K562 (cell line): ENCODE measurements at regions not wholly inside any gene's neighbourhood (a gene's known extent, or its start where the extent isn't known, plus 50 kb on each side); places are given as distances from the start of the nearest gene placed in this dataset.

Source experiments
- ATAC-seq: fragments of 200-7000 bp; cut with Tn5 transposase; 3 replicates; pipeline ENCODE4 v1.9.1; 2020; ENCODE audit warnings: moderate library complexity
- BruUV-seq: library from RNA; stranded (reverse); fragments of 400-500 nt; replicated peaks from 2 replicates; lab custom pipeline; 2021; lab: Mats Ljungman, UMichigan
- CTCF ChIA-PET: fragments of 300-600 bp; formaldehyde crosslinking; extraction: SDS; loops from one replicate; lab custom pipeline; 2021; ENCODE audit warnings: low intra/inter-chr PET ratio; lab: Yijun Ruan, JAX
- POLR2A ChIA-PET: fragments of 300-600, 350-650 bp; sonication (Branson Sonifier 250); formaldehyde crosslinking; extraction: SDS; loops from one replicate; lab custom pipeline; 2021; ENCODE audit warnings: antibody characterized with exemption, inconsistent platforms; lab: Yijun Ruan, JAX
- DNase-seq, 4 experiments: peaks; one replicate each; pipeline versions ENCODE4 v3.0.0 to v3.0.0-alpha.2; 2011 to 2018; ENCODE audit warnings: low spot score in 3 of 4, mixed read lengths in 3 of 4; ENCODE audit errors: extremely low read depth in 1 of 4
- FAIRE-seq: peaks from 2 replicates; lab custom pipeline; 2011; peaks lifted over from hg19 to GRCh38; lab: Jason Lieb, UNC
- H2AFZ ChIP-seq: 2 replicates; pipeline ENCODE4 v1.6.0; 2011; ENCODE audit warnings: low read depth, low read length, control low read depth, inconsistent platforms
- H3K27ac ChIP-seq: fragments of 200-600 bp; 3 replicates; pipeline ENCODE4 v1.8.0; 2011; ENCODE audit warnings: low read depth, mild to moderate bottlenecking, control low read depth, inconsistent platforms, low read length, moderate library complexity, mixed read lengths; ENCODE audit errors: extremely low read depth
- H3K27me3 ChIP-seq, 2 experiments: fragments of 300-600 bp in 1 of 2; 2 replicates in 1 of 2; 3 replicates in 1 of 2; pipeline versions ENCODE4 v1.6.0 to v1.8.0; 2011; ENCODE audit warnings: inconsistent platforms in 2 of 2, low read length in 2 of 2, mild to moderate bottlenecking in 1 of 2, mixed read lengths in 1 of 2, moderate library complexity in 1 of 2; ENCODE audit not compliant: control insufficient read depth in 2 of 2, insufficient read depth in 2 of 2
- H3K36me3 ChIP-seq: fragments of 300-600 bp; 3 replicates; pipeline ENCODE4 v1.8.0; 2011; ENCODE audit warnings: mild to moderate bottlenecking, low read length, inconsistent platforms; ENCODE audit not compliant: control insufficient read depth, insufficient read depth
- H3K4me1 ChIP-seq, 2 experiments: fragments of 200-600 bp in 1 of 2; replicated peaks in 1 of 2; 2 replicates in 1 of 2; 3 replicates in 1 of 2; pipeline versions ENCODE4 v1.5.1 to v1.8.0; 2011; ENCODE audit warnings: inconsistent platforms in 2 of 2, low read length in 2 of 2, mild to moderate bottlenecking in 1 of 2, mixed read lengths in 1 of 2, moderate library complexity in 1 of 2; ENCODE audit not compliant: control insufficient read depth in 2 of 2, insufficient read depth in 2 of 2
- H3K4me2 ChIP-seq: 2 replicates; pipeline ENCODE4 v1.6.1; 2011; ENCODE audit warnings: low read length, control low read depth, inconsistent platforms, mixed read lengths; ENCODE audit not compliant: insufficient read depth
- H3K4me3 ChIP-seq: fragments of 200-600 bp; sonication (generic), shearing (Covaris generic); 2 replicates; pipeline ENCODE4 v1.5.1; 2016; ENCODE audit warnings: control low read depth, inconsistent platforms
- H3K79me2 ChIP-seq: fragments of 200-600 bp; 3 replicates; pipeline ENCODE4 v1.8.0; 2011; ENCODE audit warnings: low read length, inconsistent platforms; ENCODE audit not compliant: control insufficient read depth, insufficient read depth
- H3K9ac ChIP-seq, 2 experiments: 2 replicates each; pipeline versions ENCODE4 v1.6.0 to v1.6.1; 2011; ENCODE audit warnings: low read depth in 2 of 2, low read length in 2 of 2, control low read depth in 1 of 2, inconsistent platforms in 1 of 2, mild to moderate bottlenecking in 1 of 2, mixed read lengths in 1 of 2; ENCODE audit not compliant: insufficient read depth in 1 of 2
- H3K9me1 ChIP-seq: one replicate; pipeline ENCODE4 v1.6.0; 2011; ENCODE audit warnings: inconsistent platforms, mild to moderate bottlenecking, low read length, moderate library complexity; ENCODE audit not compliant: control insufficient read depth, insufficient read depth
- H3K9me3 ChIP-seq: replicated peaks from 2 replicates; pipeline ENCODE4 v1.5.1; 2011; ENCODE audit warnings: low read depth, low read length, inconsistent platforms; ENCODE audit not compliant: control insufficient read depth, insufficient read depth
- H4K20me1 ChIP-seq: replicated peaks from 2 replicates; pipeline ENCODE4 v1.6.1; 2011; ENCODE audit warnings: low read length, inconsistent platforms, mixed read lengths; ENCODE audit not compliant: control insufficient read depth, insufficient read depth
- BCOR ChIP-seq: fragments of 450-650 bp; IDR thresholded peaks from 2 replicates; pipeline ENCODE4 v1.6.1; 2016
- CHD4 ChIP-seq: fragments of 200-600 bp; sonication (generic); IDR thresholded peaks from 3 replicates; pipeline ENCODE4 v1.6.1; 2012; ENCODE audit warnings: low read depth, mild to moderate bottlenecking, mixed read lengths, low read length, inconsistent platforms; ENCODE audit not compliant: insufficient read depth, insufficient replicate concordance, poor library complexity, severe bottlenecking
- DACH1 ChIP-seq: fragments of 450-650 bp; IDR thresholded peaks from 2 replicates; pipeline ENCODE4 v1.6.1; 2018; ENCODE audit not compliant: partially characterized antibody
- GATAD2A ChIP-seq: fragments of 450-650 bp; IDR thresholded peaks from 2 replicates; pipeline ENCODE4 v1.6.1; 2017
- HMG20A ChIP-seq: fragments of 450-650 bp; formaldehyde crosslinking; conservative IDR thresholded peaks from 2 replicates; pipeline ENCODE4 v1.4.0; 2020; ENCODE audit warnings: mild to moderate bottlenecking, mixed read lengths
- KLF1 ChIP-seq: fragments of 450-650 bp; IDR thresholded peaks from 2 replicates; pipeline ENCODE4 v1.6.1; 2016; ENCODE audit warnings: missing genetic modification characterization, missing compliant biosample characterization
- NELFE ChIP-seq: IDR thresholded peaks from 2 replicates; pipeline ENCODE4 v1.6.1; 2011; ENCODE audit warnings: mild to moderate bottlenecking; ENCODE audit not compliant: insufficient read depth, insufficient read length
- RUNX1 ChIP-seq: sonication (generic); IDR thresholded peaks from 2 replicates; pipeline ENCODE4 v1.6.1; 2016; ENCODE audit warnings: antibody characterized with exemption, low read depth
- SUPT5H ChIP-seq: fragments of 450-650 bp; IDR thresholded peaks from 2 replicates; pipeline ENCODE4 v1.6.1; 2016
- WGBS: fragments of 100-300 bp; shearing (Covaris generic); methylation state at CpG from one replicate; pipeline ENCODE4 v1.1.6; 2016; ENCODE audit warnings: low coverage, mixed read lengths; ENCODE audit not compliant: insufficient coverage; ENCODE audit errors: missing lambda C conversion rate; 5-methylcytosine and 5-hydroxymethylcytosine counted together
- in situ Hi-C: fragments of 300-500 bp; cut with MboI; formaldehyde crosslinking; loops from 4 replicates; pipeline ENCODE4 v1.15.0; 2018; ENCODE audit warnings: inconsistent platforms, mixed read lengths
- intact Hi-C: fragments of 100-400 bp; cut with micrococcal nuclease; formaldehyde crosslinking; loops from 2 replicates; pipeline ENCODE4 v1.14.2; 2022
- TF ChIP-seq, protein P1 (sequence below): fragments of 250-450 bp; sonication (Bioruptor Pico); IDR thresholded peaks from 2 replicates; pipeline ENCODE4 v1.5.0; 2021
- TF ChIP-seq, protein P2 (sequence below): fragments of 250-450 bp; sonication (Bioruptor Pico); IDR thresholded peaks from 2 replicates; pipeline ENCODE4 v1.8.0; 2022; ENCODE audit warnings: inconsistent platforms, mild to moderate bottlenecking, moderate library complexity, borderline replicate concordance
- TF ChIP-seq, protein P3 (sequence below): fragments of 450-650 bp; IDR thresholded peaks from 2 replicates; pipeline ENCODE4 v1.6.1; 2016; ENCODE audit warnings: low read depth
- TF ChIP-seq, protein P4 (sequence below): fragments of 250-450 bp; sonication (Bioruptor Pico); IDR thresholded peaks from 2 replicates; pipeline ENCODE4 v1.8.0; 2022; ENCODE audit warnings: inconsistent platforms

DNA sequence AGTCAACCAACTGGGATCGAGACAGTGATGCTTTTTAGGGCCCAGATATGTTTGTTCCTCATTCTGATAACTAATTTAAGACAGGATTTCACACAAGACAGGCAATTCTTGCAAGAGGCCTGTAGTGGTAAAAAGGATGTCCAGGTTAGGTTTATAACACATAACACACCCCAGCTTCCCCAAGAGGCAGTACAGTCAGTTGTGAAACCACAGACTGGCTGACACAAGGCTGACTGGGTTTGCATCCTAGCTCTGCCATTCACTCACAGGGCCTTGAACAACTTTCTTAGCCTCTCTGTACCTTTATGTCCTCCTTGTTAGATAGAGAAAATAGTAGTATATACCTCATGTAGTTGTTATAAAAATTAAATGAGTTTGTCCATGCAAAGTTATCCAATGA is 55.0 kb upstream of the PTH start:
- no peaks in the 10 kb centered on the region for H3K9me3 ChIP-seq
- ChIA-PET POLR2A (interaction anchor here (1.5 kb wide), 1 partner anchor 10 kb away, joined by 3 read pairs; no protein-coding TSS in a partner anchor), CTCF (no interaction called here)
- DNase-seq (no peak), FAIRE-seq (no peak), ATAC-seq (no peak)
- no peak overlapping the region for H3K4me2 ChIP-seq
- WGBS: 0% methylated on average over 1 of the region's 1 CpG
- no peaks in the 10 kb centered on the region for H3K9me1 ChIP-seq
- H3K27me3 ChIP-seq: no peaks in the 10 kb centered on the region
- H4K20me1 ChIP-seq: no peaks in the 10 kb centered on the region
- no peak overlapping the region for H2AFZ ChIP-seq
- H3K36me3 ChIP-seq: no peaks in the 10 kb centered on the region
- H3K9ac ChIP-seq: no peak overlapping the region
- intact Hi-C loops: no loop called here
- in situ Hi-C loops: no loop called here
- H3K4me1 ChIP-seq: no peaks in the 10 kb centered on the region
- H3K79me2 ChIP-seq: no peaks in the 10 kb centered on the region
- no peak overlapping the region for H3K27ac ChIP-seq
- H3K4me3 ChIP-seq: no peak overlapping the region
- no TSS peak for BruUV-seq
- TF ChIP-seq BCOR (no peak), HMG20A (CRISPR knock-in tag) (no peak), GATAD2A (no peak), RUNX1 (no peak), KLF1 (tag) (no peak), SUPT5H (no peak), CHD4 (no peak), DACH1 (no peak), NELFE (no peak)
- TF ChIP-seq, protein P1, sequence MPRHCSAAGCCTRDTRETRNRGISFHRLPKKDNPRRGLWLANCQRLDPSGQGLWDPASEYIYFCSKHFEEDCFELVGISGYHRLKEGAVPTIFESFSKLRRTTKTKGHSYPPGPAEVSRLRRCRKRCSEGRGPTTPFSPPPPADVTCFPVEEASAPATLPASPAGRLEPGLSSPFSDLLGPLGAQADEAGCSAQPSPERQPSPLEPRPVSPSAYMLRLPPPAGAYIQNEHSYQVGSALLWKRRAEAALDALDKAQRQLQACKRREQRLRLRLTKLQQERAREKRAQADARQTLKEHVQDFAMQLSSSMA (CRISPR knock-in tag): no peak
- TF ChIP-seq, protein P2, sequence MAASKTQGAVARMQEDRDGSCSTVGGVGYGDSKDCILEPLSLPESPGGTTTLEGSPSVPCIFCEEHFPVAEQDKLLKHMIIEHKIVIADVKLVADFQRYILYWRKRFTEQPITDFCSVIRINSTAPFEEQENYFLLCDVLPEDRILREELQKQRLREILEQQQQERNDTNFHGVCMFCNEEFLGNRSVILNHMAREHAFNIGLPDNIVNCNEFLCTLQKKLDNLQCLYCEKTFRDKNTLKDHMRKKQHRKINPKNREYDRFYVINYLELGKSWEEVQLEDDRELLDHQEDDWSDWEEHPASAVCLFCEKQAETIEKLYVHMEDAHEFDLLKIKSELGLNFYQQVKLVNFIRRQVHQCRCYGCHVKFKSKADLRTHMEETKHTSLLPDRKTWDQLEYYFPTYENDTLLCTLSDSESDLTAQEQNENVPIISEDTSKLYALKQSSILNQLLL: no peak
- TF ChIP-seq, protein P3, sequence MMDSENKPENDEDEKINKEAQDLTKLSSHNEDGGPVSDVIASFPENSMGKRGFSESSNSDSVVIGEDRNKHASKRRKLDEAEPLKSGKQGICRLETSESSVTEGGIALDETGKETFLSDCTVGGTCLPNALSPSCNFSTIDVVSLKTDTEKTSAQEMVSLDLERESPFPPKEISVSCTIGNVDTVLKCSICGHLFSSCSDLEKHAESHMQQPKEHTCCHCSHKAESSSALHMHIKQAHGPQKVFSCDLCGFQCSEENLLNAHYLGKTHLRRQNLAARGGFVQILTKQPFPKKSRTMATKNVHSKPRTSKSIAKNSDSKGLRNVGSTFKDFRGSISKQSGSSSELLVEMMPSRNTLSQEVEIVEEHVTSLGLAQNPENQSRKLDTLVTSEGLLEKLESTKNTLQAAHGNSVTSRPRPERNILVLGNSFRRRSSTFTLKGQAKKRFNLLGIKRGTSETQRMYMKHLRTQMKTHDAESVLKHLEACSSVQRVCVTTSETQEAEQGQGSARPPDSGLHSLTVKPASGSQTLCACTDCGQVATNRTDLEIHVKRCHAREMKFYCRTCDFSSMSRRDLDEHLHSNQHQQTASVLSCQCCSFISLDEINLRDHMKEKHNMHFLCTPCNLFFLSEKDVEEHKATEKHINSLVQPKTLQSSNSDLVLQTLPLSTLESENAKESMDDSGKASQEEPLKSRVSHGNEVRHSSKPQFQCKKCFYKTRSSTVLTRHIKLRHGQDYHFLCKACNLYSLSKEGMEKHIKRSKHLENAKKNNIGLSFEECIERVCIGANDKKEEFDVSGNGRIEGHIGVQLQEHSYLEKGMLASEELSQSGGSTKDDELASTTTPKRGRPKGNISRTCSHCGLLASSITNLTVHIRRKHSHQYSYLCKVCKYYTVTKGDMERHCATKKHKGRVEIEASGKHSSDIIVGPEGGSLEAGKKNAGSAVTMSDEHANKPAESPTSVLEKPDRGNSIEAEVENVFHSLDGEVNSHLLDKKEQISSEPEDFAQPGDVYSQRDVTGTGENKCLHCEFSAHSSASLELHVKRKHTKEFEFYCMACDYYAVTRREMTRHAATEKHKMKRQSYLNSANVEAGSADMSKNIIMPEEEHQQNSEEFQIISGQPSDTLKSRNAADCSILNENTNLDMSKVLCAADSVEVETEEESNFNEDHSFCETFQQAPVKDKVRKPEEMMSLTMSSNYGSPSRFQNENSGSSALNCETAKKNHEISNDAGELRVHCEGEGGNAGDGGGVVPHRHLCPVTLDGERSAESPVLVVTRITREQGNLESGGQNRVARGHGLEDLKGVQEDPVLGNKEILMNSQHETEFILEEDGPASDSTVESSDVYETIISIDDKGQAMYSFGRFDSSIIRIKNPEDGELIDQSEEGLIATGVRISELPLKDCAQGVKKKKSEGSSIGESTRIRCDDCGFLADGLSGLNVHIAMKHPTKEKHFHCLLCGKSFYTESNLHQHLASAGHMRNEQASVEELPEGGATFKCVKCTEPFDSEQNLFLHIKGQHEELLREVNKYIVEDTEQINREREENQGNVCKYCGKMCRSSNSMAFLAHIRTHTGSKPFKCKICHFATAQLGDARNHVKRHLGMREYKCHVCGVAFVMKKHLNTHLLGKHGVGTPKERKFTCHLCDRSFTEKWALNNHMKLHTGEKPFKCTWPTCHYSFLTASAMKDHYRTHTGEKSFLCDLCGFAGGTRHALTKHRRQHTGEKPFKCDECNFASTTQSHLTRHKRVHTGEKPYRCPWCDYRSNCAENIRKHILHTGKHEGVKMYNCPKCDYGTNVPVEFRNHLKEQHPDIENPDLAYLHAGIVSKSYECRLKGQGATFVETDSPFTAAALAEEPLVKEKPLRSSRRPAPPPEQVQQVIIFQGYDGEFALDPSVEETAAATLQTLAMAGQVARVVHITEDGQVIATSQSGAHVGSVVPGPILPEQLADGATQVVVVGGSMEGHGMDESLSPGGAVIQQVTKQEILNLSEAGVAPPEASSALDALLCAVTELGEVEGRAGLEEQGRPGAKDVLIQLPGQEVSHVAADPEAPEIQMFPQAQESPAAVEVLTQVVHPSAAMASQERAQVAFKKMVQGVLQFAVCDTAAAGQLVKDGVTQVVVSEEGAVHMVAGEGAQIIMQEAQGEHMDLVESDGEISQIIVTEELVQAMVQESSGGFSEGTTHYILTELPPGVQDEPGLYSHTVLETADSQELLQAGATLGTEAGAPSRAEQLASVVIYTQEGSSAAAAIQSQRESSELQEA: no peak
- TF ChIP-seq, protein P4, sequence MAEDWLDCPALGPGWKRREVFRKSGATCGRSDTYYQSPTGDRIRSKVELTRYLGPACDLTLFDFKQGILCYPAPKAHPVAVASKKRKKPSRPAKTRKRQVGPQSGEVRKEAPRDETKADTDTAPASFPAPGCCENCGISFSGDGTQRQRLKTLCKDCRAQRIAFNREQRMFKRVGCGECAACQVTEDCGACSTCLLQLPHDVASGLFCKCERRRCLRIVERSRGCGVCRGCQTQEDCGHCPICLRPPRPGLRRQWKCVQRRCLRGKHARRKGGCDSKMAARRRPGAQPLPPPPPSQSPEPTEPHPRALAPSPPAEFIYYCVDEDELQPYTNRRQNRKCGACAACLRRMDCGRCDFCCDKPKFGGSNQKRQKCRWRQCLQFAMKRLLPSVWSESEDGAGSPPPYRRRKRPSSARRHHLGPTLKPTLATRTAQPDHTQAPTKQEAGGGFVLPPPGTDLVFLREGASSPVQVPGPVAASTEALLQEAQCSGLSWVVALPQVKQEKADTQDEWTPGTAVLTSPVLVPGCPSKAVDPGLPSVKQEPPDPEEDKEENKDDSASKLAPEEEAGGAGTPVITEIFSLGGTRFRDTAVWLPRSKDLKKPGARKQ (CRISPR knock-in tag): no peak
